ENCODE measurements at regions not wholly inside any gene's neighbourhood (a gene's known extent, or its start where the extent isn't known, plus 50 kb on each side); places are given as distances from the start of the nearest gene placed in this dataset.

DNA sequence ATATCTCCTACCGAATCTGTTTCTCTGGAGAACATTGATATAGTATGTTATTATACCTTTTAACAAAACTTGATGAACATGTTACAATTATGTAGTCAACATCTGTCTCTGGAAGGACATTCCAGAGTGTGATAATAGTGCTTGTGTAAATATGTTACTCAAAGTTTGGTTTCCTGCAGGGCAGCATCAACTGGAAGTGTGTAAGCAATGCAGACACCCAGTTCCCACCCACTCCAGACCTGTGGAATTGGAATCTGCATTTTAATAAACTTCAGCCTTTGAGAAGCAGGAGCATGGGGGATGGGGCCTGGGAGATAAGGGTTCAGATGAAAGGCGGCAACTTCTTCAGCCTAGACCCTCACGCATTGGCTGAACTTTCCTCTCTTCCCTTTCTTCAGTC, 398.9 kb downstream of the RND3 start:
- TF ChIP-seq, protein P1, sequence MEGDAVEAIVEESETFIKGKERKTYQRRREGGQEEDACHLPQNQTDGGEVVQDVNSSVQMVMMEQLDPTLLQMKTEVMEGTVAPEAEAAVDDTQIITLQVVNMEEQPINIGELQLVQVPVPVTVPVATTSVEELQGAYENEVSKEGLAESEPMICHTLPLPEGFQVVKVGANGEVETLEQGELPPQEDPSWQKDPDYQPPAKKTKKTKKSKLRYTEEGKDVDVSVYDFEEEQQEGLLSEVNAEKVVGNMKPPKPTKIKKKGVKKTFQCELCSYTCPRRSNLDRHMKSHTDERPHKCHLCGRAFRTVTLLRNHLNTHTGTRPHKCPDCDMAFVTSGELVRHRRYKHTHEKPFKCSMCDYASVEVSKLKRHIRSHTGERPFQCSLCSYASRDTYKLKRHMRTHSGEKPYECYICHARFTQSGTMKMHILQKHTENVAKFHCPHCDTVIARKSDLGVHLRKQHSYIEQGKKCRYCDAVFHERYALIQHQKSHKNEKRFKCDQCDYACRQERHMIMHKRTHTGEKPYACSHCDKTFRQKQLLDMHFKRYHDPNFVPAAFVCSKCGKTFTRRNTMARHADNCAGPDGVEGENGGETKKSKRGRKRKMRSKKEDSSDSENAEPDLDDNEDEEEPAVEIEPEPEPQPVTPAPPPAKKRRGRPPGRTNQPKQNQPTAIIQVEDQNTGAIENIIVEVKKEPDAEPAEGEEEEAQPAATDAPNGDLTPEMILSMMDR (IDR thresholded peaks at IDR 0.05), result no peak
- TF ChIP-seq POLR2A (IDR thresholded peaks at IDR 0.05), result no peak

All from lower leg skin (tissue), 3 donors.